ENCODE measurements at regions not wholly inside any gene's neighbourhood (a gene's known extent, or its start where the extent isn't known, plus 50 kb on each side); places are given as distances from the start of the nearest gene placed in this dataset.

DNA sequence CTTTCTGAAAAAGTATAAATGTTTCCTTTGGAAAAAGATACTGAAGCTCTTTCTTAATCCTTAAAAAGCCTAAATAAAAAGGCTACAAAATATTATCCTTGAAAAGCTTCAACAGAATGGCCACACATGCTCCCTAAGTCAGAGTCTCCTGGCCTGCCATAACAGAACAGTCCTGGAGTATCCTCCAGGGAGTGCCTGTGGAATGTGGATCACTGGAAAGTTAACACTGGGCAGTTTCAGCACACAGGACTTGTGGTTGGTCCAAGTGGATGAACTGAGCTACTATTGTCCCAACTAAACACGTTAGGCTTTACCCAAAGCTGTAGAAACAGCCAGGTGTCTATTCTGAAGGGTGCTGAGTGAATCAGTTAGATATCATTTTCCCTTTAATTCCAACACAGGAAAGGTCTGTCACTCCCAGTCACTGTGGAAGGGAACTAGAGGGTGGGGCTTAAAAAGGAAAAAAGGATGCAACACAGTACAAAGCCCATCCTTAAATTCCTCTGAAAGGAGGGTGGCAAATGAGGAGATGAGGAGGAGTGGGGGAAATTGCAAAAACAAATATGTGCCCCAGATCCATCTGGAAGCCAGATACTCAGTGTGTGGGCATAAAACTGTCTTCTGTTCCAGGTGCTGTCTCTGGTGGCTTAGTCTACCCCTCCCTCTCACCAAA, 196.3 kb upstream of the SPAG17 start:
- TF ChIP-seq, protein P1, sequence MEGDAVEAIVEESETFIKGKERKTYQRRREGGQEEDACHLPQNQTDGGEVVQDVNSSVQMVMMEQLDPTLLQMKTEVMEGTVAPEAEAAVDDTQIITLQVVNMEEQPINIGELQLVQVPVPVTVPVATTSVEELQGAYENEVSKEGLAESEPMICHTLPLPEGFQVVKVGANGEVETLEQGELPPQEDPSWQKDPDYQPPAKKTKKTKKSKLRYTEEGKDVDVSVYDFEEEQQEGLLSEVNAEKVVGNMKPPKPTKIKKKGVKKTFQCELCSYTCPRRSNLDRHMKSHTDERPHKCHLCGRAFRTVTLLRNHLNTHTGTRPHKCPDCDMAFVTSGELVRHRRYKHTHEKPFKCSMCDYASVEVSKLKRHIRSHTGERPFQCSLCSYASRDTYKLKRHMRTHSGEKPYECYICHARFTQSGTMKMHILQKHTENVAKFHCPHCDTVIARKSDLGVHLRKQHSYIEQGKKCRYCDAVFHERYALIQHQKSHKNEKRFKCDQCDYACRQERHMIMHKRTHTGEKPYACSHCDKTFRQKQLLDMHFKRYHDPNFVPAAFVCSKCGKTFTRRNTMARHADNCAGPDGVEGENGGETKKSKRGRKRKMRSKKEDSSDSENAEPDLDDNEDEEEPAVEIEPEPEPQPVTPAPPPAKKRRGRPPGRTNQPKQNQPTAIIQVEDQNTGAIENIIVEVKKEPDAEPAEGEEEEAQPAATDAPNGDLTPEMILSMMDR (IDR thresholded peaks at IDR 0.05) = no peak
- no peak for TF ChIP-seq EP300 (IDR thresholded peaks at IDR 0.05)
- no peak for TF ChIP-seq POLR2A (IDR thresholded peaks at IDR 0.05)
